Left ventricle myocardium inferior (tissue), 1 donor: ENCODE measurements at regions not wholly inside any gene's neighbourhood (a gene's known extent, or its start where the extent isn't known, plus 50 kb on each side); places are given as distances from the start of the nearest gene placed in this dataset.

Experiments used
- DNase-seq: peaks from one replicate; pipeline ENCODE4 v3.0.0-alpha.2; 2020
- H3K27ac ChIP-seq: fragments of 200-600 bp; replicated peaks from 2 replicates; pipeline ENCODE4 v1.8.0; 2021
- H3K27me3 ChIP-seq: fragments of 200-600 bp; 2 replicates; pipeline ENCODE4 v1.8.0; 2021; ENCODE audit warnings: low read depth
- H3K36me3 ChIP-seq: fragments of 200-600 bp; 2 replicates; pipeline ENCODE4 v1.8.0; 2021
- H3K4me1 ChIP-seq: fragments of 200-600 bp; 2 replicates; pipeline ENCODE4 v1.8.0; 2021
- H3K4me3 ChIP-seq: fragments of 200-600 bp; 2 replicates; pipeline ENCODE4 v1.8.0; 2021; ENCODE audit warnings: mild to moderate bottlenecking, moderate library complexity
- H3K9me3 ChIP-seq: fragments of 200-600 bp; replicated peaks from 2 replicates; pipeline ENCODE4 v1.8.0; 2021
- intact Hi-C: fragments of 100-400 bp; cut with micrococcal nuclease; formaldehyde crosslinking; loops from one replicate; pipeline ENCODE4 v1.11.0; 2022
- TF ChIP-seq, protein P1 (sequence below): fragments of 200-600 bp; IDR thresholded peaks from 2 replicates; pipeline ENCODE4 v1.8.0; 2021; ENCODE audit warnings: antibody characterized with exemption, mild to moderate bottlenecking, borderline replicate concordance
- donor health status: DM: no; HTN: yes; CAD: no; lungs with severe emphysema.

DNA sequence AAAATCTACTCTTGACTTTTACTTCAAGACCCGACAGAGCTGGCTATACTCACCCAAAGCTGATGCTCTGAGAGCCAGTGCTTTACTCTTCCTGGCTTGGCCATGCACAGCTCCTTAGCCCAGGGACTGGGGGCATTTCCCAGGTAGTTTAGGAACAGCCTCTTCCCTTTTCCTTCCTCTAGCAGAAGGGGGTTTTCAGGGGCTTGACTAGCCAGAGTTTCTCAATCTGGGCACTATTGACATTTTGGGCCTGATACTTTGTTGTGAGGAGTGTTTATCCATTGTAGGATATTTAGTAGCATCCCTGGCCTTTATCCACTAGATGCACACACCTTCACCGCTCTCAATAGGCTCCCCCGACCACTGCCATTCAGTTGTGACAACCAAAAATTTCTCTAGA, 50.0 kb upstream of the RFX3 start:
- H3K4me1 ChIP-seq, result no peaks in the 10 kb centered on the region
- peaks cover 20% of the 10 kb centered on the region for H3K9me3 ChIP-seq
- no peak overlapping the region for H3K4me3 ChIP-seq
- TF ChIP-seq, protein P1, sequence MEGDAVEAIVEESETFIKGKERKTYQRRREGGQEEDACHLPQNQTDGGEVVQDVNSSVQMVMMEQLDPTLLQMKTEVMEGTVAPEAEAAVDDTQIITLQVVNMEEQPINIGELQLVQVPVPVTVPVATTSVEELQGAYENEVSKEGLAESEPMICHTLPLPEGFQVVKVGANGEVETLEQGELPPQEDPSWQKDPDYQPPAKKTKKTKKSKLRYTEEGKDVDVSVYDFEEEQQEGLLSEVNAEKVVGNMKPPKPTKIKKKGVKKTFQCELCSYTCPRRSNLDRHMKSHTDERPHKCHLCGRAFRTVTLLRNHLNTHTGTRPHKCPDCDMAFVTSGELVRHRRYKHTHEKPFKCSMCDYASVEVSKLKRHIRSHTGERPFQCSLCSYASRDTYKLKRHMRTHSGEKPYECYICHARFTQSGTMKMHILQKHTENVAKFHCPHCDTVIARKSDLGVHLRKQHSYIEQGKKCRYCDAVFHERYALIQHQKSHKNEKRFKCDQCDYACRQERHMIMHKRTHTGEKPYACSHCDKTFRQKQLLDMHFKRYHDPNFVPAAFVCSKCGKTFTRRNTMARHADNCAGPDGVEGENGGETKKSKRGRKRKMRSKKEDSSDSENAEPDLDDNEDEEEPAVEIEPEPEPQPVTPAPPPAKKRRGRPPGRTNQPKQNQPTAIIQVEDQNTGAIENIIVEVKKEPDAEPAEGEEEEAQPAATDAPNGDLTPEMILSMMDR, result no peak
- intact Hi-C loops, result no loop called here
- H3K27ac ChIP-seq, result no peak overlapping the region
- H3K36me3 ChIP-seq, result peaks cover 3% of the 10 kb centered on the region
- DNase-seq, result no peak
- no peaks in the 10 kb centered on the region for H3K27me3 ChIP-seq
